NT2/D1 (cell line): ENCODE measurements at regions not wholly inside any gene's neighbourhood (a gene's known extent, or its start where the extent isn't known, plus 50 kb on each side); places are given as distances from the start of the nearest gene placed in this dataset.

Source experiments
- DNase-seq: peaks from one replicate; pipeline ENCODE4 v3.0.0-alpha.2; 2011; ENCODE audit warnings: low read depth, low spot score
- H3K27me3 ChIP-seq: 2 replicates; pipeline ENCODE4 v1.6.0; 2011; ENCODE audit warnings: mild to moderate bottlenecking; ENCODE audit not compliant: insufficient read length, insufficient read depth
- H3K36me3 ChIP-seq: 2 replicates; pipeline ENCODE4 v1.6.1; 2011; ENCODE audit warnings: mild to moderate bottlenecking, low read length, mixed read lengths; ENCODE audit not compliant: insufficient read depth, insufficient read length
- H3K4me1 ChIP-seq: 2 replicates; pipeline ENCODE4 v1.5.1; 2011; ENCODE audit not compliant: insufficient read depth, insufficient read length
- H3K4me3 ChIP-seq: 2 replicates; pipeline ENCODE4 v1.5.1; 2011; ENCODE audit warnings: low read depth; ENCODE audit not compliant: insufficient read length
- H3K9ac ChIP-seq: 2 replicates; pipeline ENCODE4 v1.6.0; 2011; ENCODE audit warnings: low read depth; ENCODE audit not compliant: insufficient read length
- H3K9me3 ChIP-seq: 2 replicates; pipeline ENCODE4 v1.5.1; 2011; ENCODE audit warnings: mild to moderate bottlenecking, low read length; ENCODE audit not compliant: insufficient read depth
- SUZ12 ChIP-seq: IDR thresholded peaks from 2 replicates; pipeline ENCODE4 v1.6.1; 2011; ENCODE audit not compliant: insufficient read length, insufficient read depth; ENCODE audit errors: extremely low read depth
- YY1 ChIP-seq: IDR thresholded peaks from 2 replicates; pipeline ENCODE4 v1.6.1; 2011; ENCODE audit not compliant: insufficient read length, insufficient read depth
- ZNF274 ChIP-seq: IDR thresholded peaks from 2 replicates; pipeline ENCODE4 v1.6.1; 2011; ENCODE audit warnings: mild to moderate bottlenecking, low read depth, low read length

DNA sequence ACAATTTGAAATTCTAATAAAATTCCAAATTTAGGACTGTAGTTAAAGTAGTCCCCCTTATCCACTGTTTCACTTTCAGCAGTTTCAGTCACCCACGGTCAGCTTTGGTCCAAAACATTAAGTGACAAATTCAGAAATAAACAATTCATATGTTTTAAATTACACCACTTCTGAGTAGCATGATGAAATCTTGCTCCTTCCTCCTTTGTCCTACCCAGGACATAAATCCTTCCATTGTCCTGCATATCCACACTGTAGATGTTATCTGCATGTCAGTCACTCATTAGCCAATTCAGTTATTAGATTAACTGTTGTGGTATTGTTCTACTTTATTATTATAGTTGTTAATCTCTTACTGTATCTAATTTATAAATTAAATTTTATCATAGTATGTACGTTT lies 376.5 kb downstream of the SH3GL2 start:
- DNase-seq = no peak
- Histone ChIP-seq H3K9me3 (no peaks in the 10 kb centered on the region), H3K36me3 (no peaks in the 10 kb centered on the region), H3K4me3 (no peak overlapping the region), H3K9ac (no peak overlapping the region), H3K4me1 (no peaks in the 10 kb centered on the region), H3K27me3 (no peaks in the 10 kb centered on the region)
- TF ChIP-seq ZNF274 (no peak), SUZ12 (no peak)

DNA sequence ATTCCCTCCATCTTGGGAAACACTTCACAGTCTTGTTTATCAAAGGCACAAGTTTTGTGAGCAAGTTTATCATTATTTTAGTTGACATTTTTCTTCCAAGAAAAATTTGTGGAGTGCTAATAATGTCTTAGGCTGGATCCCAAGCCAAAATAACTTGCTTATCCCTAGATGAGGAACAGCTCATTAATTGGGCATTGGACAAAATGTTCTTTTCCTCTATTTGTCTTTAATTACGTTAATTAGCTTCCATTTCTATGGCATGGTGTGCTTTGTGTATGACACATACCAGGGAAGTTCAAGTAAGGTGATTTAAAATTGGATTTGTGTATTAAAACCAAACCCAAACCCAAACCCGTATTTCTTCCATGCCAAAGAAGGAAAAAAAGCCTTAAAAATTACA lies 379.5 kb downstream of the SH3GL2 start:
- Histone ChIP-seq H3K9ac (no peak overlapping the region), H3K36me3 (no peaks in the 10 kb centered on the region), H3K4me1 (no peaks in the 10 kb centered on the region), H3K27me3 (no peaks in the 10 kb centered on the region), H3K4me3 (no peak overlapping the region), H3K9me3 (no peaks in the 10 kb centered on the region)
- DNase-seq = no peak
- TF ChIP-seq ZNF274 (no peak), SUZ12 (no peak), YY1 (no peak)

DNA sequence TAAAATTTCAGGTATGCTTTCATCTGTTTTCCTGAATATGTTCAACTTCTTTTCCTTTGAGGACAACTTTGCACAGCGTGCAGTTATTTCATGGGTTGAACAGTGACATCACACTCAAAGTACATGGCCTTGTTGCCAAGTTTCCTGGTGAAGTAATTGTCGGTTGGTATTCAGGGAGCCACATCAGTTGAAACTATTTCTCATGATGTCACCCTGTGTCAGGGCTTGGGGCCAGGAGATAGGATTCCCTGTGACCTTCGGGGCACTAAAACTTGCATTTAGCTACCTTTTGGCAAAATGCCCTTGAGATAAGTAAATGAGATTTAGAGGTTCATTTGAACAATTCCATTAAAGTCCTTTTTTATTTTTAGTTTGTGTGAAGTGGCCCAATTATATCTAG lies 383.9 kb downstream of the SH3GL2 start:
- Histone ChIP-seq H3K36me3 (no peaks in the 10 kb centered on the region), H3K4me3 (no peak overlapping the region), H3K9ac (no peak overlapping the region), H3K27me3 (no peaks in the 10 kb centered on the region), H3K9me3 (no peaks in the 10 kb centered on the region), H3K4me1 (no peaks in the 10 kb centered on the region)
- no peak for DNase-seq
- TF ChIP-seq ZNF274 (no peak), SUZ12 (no peak), YY1 (no peak)

GRCh38 chr9:17963498-17963897 lies 384.6 kb downstream of the SH3GL2 start:
- Histone ChIP-seq H3K9me3 (no peaks in the 10 kb centered on the region), H3K4me1 (no peaks in the 10 kb centered on the region), H3K4me3 (no peak overlapping the region), H3K9ac (no peak overlapping the region), H3K27me3 (no peaks in the 10 kb centered on the region), H3K36me3 (no peaks in the 10 kb centered on the region)
- TF ChIP-seq ZNF274 (no peak), SUZ12 (no peak), YY1 (no peak)
- no peak for DNase-seq

DNA sequence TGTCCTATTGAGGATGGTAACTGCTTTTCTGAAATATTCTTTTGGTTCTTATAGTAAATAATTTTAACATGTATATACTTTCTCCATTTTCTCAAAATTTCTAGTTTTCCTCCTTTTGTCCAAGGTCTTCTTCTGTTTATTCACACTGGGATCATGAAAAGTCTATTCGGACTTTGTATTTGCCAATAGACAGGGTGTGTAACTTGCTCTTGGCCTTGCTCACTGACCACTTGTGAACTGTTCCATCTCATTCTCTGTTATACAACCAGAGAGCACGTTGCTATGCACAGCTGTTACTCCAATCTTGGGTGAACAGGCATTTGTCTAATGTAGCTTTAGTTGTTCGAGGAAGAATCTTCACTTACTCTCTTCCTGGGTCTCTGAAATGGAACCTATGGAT lies 388.9 kb downstream of the SH3GL2 start:
- Histone ChIP-seq H3K9ac (no peak overlapping the region), H3K4me3 (no peak overlapping the region), H3K4me1 (no peaks in the 10 kb centered on the region), H3K36me3 (no peaks in the 10 kb centered on the region), H3K9me3 (no peaks in the 10 kb centered on the region), H3K27me3 (no peaks in the 10 kb centered on the region)
- TF ChIP-seq SUZ12 = no peak
- TF ChIP-seq ZNF274 = no peak
- no peak for TF ChIP-seq YY1
- no peak for DNase-seq

DNA sequence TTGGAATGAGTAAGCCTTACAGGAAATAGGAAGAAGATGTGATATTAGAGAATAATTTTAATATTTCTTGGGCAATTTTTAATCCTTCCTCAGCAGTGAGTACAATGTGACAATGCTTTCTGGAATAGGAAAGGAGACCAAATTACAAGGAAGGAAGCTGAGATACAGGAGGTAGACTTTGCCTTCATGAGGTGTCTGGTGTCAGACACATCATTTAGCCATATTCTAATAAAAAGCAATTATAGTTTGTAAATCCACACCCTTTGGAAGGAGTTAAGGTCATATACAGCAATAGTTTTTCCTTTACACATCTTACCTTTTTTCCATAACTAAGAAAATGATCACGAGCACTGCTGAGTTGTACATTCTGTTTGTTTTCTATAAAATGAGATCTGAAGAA lies 390.4 kb downstream of the SH3GL2 start:
- no peak overlapping the region for H3K9ac ChIP-seq

DNA sequence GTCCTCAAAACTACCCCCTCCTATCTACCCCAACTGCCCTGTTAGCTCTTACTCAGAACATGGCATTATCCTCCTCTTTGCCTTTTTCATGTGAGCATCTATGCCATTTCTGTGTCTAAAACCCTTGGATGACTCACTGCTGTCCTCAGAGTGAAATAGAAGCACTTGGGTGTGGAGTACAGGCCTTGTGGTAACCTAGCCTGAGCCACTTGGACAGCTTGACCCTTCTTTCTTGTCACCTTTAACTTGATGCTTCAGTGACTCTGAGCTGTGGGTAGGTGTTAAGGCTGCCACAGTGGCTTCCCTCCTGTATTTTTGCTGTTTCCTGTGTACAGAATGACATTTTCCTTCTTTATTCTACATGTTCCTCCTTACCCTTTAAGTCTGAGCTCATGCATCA lies 391.4 kb downstream of the SH3GL2 start:
- no peaks in the 10 kb centered on the region for H3K4me1 ChIP-seq
- no peak overlapping the region for H3K9ac ChIP-seq
- no peaks in the 10 kb centered on the region for H3K9me3 ChIP-seq
- H3K36me3 ChIP-seq = no peaks in the 10 kb centered on the region
- TF ChIP-seq SUZ12 (no peak), YY1 (no peak), ZNF274 (no peak)
- no peak overlapping the region for H3K4me3 ChIP-seq
- no peaks in the 10 kb centered on the region for H3K27me3 ChIP-seq
- no peak for DNase-seq

More for the DNA sequence above, 390.4 kb downstream of the SH3GL2 start:
- Histone ChIP-seq H3K9me3 (no peaks in the 10 kb centered on the region), H3K4me1 (no peaks in the 10 kb centered on the region), H3K4me3 (no peak overlapping the region), H3K36me3 (no peaks in the 10 kb centered on the region), H3K27me3 (no peaks in the 10 kb centered on the region)
- DNase-seq = no peak
- TF ChIP-seq ZNF274 (no peak), YY1 (no peak), SUZ12 (no peak)

GRCh38 chr9:17978773-17979172 lies 399.9 kb downstream of the SH3GL2 start:
- TF ChIP-seq YY1 (no peak), SUZ12 (no peak), ZNF274 (no peak)
- H3K9ac ChIP-seq = no peak overlapping the region
- no peaks in the 10 kb centered on the region for H3K27me3 ChIP-seq
- H3K9me3 ChIP-seq = peaks cover 20% of the 10 kb centered on the region
- H3K4me3 ChIP-seq = no peak overlapping the region
- H3K36me3 ChIP-seq = no peaks in the 10 kb centered on the region
- no peak for DNase-seq
- H3K4me1 ChIP-seq = no peaks in the 10 kb centered on the region
